Erythroblast (primary cell): ENCODE measurements at regions not wholly inside any gene's neighbourhood (a gene's known extent, or its start where the extent isn't known, plus 50 kb on each side); places are given as distances from the start of the nearest gene placed in this dataset.
"Not testable (repeated sequence)": the region's sequence is repeated elsewhere in the genome, so short reads cannot be mapped to it uniquely, and the experiment has no call there.

Source experiments
- GATA1 ChIP-seq: IDR thresholded peaks from 2 replicates; pipeline ENCODE4 v1.6.1; 2011; ENCODE audit warnings: low read depth, mild to moderate bottlenecking, control low read depth, low read length, moderate library complexity
- POLR2A ChIP-seq: IDR thresholded peaks from 2 replicates; pipeline ENCODE4 v1.6.1; 2011; ENCODE audit warnings: mild to moderate bottlenecking, low read length

- TF ChIP-seq POLR2A, GATA1: not testable (repeated sequence)
Observed at GRCh38 chr6:140783504-140783903, 1349.2 kb upstream of the GJE1 start.
